GM19239 (cell line): ENCODE measurements at regions not wholly inside any gene's neighbourhood (a gene's known extent, or its start where the extent isn't known, plus 50 kb on each side); places are given as distances from the start of the nearest gene placed in this dataset.
"Not testable (repeated sequence)": the region's sequence is repeated elsewhere in the genome, so short reads cannot be mapped to it uniquely, and the experiment has no call there.

Experiments used
- DNase-seq: peaks from one replicate; pipeline ENCODE4 v3.0.0; 2011; ENCODE audit warnings: low spot score; ENCODE audit not compliant: insufficient read length
- FAIRE-seq: peaks from 2 replicates; lab custom pipeline; 2011; peaks lifted over from hg19 to GRCh38; lab: Jason Lieb, UNC

DNA sequence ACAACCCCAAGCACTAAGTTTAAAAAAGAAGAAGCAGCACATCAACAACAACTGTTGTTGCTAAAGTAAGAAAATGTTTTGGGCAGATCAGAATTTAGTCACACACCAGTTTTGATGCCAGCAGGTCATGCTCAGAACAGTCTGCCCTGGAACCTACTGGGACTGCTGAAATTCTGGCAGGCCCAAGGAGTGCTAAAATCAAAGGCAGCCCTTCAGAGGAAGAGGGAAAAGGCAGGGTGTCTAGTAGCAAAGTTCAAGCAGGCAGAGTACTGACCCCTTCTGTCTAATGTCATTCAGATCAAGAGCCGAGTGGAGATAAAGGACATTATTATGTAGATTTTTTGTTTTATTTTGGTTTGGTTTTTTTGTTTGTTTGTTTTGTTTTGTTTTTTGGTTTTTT, 96.6 kb upstream of the LOC128125822 start:
- no peak for FAIRE-seq
- no peak for DNase-seq

DNA sequence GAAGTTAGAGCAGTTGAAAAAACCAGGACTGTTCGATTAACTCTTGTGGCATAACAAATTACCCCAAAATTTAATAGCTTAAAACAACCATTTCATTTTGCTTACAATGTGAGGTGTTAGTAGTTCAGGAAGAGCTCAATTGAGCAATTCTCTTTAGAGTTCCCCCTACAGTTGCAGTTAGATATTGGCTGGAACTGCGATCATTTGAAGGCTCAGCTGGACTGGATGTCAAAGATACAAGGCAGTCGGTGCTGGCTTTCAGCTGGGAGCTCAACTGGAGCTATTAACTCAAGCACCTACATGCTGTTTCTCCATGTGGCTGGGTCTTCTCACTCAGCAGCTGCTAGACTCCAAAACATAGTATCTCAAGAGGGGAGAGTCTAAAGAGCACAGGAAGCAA, 96.0 kb upstream of the LOC128125822 start:
- FAIRE-seq (no peak), DNase-seq (no peak)

- FAIRE-seq (no peak), DNase-seq (no peak)
These were observed 94.7 kb upstream of the LOC128125822 start for GRCh38 chr6:63477422-63478040.

DNA sequence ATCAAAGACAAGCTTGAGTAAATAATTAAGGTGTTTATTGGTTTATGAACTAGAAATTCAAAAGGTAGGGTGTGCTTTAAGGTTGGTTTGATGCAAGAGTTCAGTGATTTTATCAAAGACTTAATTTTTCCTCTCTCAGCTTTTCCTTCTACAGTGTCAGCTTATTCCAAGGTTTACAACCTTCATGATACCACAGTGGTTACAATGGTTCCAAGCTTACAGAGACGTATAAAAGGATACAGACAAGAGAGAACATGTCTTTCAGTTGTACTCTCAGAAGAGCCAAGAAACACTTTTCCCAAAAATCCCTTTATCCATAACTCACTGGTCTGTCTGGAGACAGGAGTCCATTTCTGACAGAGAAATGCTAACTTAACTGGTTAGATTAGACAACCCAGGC, 93.5 kb upstream of the LOC128125822 start:
- FAIRE-seq: no peak
- no peak for DNase-seq

- no peak for DNase-seq
- no peak for FAIRE-seq
These were observed 86.1 kb upstream of the LOC128125822 start for GRCh38 chr6:63486196-63486595.

DNA sequence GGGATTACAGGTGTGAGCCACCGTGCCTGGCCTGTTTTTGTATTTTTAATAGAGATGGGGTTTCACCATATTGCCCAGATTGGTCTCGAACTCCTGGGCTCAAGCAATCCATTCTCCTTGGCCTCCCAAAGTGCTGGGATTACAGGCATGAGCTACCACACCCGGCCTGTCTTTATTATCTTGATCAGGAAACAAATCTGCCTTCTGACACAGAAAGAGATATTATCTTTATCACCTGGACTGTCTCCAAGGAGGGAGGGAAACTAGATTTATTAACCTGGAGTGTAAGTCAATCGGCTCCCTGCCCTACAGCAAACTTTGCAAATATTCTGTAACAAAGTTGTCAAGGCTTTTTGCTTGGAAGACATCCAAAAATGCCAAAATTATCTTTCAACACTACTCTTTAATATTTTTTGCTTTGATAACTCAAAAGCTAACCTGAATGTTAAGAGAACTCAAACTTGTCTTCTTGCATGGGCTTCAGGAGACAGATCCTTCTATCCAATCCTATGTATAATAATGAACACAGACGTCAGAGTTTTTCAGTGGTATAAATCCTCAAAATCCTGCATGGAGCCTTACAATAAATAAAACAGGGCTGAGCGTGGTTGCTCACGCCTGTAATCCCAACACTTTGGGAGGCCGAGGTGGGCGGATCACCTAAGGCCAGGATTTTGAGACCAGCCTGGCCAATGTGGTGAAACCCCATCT, 85.0 kb upstream of the LOC128125822 start:
- DNase-seq (no peak), FAIRE-seq (no peak)

GRCh38 chr6:63491119-63491518, 81.2 kb upstream of the LOC128125822 start:
- no peak for DNase-seq

DNA sequence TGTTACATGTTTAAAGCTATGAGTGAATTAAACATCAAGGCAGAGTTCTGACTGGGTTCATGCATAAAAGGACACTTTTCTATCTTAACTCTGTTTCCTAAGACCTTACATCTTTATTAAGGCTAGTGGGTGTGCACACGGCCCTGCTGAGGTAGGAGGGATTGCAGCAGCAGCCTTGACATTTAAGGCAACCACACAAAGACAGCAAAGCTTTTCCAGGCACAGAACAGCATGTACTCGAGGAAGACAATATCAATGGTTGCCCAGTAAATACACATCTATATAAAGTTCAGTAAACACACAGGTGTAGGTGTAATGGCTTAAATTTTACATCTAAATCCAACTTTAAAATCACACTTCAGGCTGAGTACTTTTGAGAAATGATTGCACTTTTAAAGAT, 79.8 kb upstream of the LOC128125822 start:
- DNase-seq (no peak), FAIRE-seq (no peak)

More at GRCh38 chr6:63491119-63491518, 81.2 kb upstream of the LOC128125822 start:
- no peak for FAIRE-seq

DNA sequence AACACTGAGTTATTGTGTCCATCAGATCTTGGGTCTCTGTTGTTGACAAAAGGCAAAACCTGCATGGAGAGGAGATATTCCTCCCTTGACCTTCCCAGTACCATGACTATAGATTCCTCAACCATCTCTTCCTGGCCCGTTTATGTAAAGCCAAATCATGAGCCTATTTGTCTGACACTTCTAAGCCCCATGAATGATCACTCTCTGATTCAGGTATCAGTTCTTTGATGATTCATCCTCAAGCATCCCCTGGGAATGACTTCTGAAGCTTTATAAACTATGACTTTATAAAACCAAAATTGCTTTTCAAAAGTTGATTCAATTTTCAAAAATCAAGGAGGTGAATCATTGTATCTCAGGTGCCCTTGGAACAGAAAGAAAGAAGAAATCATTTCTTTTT, 78.7 kb upstream of the LOC128125822 start:
- DNase-seq (no peak), FAIRE-seq (peak; percentile 40)

DNA sequence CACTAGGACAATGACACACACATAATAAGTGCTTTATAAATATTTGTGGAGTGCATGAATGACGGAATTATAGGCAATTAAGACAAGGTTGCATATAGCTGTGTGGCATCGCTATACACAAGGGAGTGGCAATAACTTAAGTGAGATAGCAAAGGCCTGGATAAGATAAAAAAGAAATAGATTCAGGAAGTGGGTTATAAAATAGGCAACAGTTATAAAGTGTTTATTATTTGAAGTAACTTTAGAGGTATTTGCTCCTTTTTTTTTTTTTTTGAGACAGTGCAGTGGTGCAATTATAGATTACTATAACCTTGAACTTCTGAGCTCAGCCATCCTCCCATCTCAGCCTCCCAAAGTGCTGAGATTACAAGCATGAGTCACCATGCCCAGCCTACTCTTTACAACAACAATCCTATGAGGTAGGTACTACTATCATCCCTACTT, 75.9 kb upstream of the LOC128125822 start:
- DNase-seq (no peak), FAIRE-seq (no peak)

- FAIRE-seq (no peak), DNase-seq (no peak)
These were observed 70.1 kb upstream of the LOC128125822 start for GRCh38 chr6:63502156-63502555.

DNA sequence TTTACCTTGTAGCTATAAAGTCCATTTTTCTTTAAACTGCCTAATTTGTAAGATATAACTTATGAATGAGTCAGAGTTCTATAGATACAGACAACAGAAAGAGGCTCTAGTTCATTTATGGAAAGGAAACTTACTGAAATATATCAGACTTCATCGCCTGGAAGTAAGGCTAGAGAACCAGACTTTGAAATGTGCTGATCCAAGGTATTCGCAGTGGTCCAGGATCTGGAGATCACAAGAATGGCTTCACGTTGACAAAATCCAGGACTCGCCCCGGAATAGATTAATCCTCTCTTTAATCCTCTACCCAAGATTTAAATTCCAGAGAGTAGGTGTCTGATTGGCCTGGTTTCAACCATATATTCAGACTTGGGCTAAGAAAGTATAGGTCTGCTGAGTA, 69.1 kb upstream of the LOC128125822 start:
- FAIRE-seq (no peak), DNase-seq (no peak)

DNA sequence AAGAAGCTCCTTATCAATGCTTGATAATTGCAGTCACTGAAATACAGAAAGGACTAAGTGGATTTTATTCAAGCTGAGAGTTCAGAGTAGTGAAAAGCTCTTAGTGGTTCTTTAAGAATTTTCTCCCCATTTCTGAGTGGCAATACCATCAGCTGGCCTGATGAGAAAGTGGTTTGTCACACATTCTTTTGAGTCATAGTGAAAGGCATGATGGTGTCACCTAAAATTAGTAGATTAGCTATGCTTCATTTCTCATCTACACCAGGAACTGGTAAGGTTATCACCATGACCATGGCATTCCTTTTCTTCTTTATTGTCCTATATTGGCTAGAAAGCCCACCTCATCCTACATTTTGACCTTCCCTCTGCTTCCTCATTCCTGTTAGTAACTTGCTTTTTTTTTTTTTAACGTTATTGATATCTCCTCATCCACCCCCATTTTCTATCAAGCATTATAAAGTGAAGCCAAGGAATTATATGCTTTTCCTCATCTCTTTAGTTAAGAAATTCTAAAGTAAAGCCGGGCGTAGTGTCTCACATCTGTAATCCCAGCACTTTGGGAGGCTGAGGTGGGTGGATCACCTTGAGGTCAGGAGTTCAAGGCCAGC, 67.4 kb upstream of the LOC128125822 start:
- DNase-seq (peak; percentile 41), FAIRE-seq (peak; percentile 97)

DNA sequence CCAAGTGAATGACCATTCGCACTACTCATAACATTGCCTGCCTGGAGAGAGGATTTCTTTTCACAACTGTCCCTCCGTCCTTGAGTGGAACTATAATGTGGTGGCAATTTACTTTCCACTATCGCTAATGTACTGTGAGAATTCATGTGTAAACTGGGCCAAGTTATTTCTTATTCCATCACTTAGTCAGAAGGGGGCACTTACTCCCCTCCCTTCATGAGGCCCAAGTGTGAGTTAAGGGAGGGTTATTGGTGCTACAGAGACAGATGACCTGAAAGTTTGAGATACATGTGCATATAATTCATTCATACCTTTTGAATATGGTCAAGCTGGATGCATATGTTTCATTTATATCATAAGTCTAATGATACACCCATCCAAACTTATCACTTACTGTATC, 65.2 kb upstream of the LOC128125822 start:
- FAIRE-seq (peak; percentile 78), DNase-seq (no peak)

DNA sequence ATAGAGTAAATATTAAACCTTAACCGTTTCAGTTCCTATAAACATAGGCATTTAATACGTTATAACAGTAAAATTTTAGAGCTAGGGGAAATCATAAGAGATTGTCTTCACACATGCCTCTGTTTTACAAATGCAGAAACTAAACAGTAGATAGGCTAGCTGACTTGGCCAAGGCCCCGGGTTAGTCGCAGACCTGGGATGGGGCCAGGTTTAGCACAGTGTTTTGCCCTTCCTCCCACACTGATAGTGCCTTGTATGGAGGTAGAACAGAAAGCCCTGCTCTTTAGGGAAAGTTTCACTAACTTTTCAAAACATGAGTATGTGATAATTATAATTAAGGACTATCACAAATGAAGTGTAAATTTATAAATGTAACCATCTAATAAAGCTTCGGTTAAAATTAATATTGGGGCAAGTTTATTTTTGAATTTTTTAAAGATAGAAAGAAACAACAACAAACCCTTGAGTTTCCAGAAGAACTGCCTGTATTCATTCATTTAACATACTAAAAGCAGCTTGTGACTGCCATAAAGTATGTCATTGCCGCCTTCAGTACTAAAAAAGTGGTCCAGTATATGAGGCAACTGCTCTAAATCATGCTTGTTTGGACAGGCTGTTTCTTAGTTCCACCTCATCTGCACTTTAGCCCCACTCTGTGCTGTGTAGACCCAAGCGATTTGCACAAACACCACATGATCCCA, 62.5 kb upstream of the LOC128125822 start:
- FAIRE-seq (peak; percentile 70), DNase-seq (no peak)

GRCh38 chr6:63510353-63510686, 62.0 kb upstream of the LOC128125822 start:
- DNase-seq (no peak), FAIRE-seq (no peak)

DNA sequence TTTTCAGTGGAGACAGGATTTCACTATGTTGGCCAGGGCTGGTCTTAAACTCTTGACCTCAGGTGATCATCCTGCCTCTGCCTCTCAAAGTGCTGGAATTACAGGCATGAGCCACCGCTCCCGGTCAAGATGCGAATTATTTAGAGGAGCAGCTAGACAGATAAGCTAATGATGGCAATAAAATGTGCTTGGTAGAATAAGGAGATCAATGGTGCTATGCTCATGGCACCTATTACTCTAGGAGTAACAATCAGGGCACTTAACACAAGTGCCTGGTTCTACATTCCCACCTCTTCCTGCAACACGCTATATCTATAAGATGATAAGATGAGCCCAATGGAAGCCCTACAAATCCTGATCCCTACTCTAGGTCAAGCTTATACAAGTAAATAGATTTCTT, 61.4 kb upstream of the LOC128125822 start:
- no peak for DNase-seq
- FAIRE-seq: no peak

GRCh38 chr6:63514488-63515173, 57.6 kb upstream of the LOC128125822 start:
- no peak for DNase-seq
- FAIRE-seq: no peak

DNA sequence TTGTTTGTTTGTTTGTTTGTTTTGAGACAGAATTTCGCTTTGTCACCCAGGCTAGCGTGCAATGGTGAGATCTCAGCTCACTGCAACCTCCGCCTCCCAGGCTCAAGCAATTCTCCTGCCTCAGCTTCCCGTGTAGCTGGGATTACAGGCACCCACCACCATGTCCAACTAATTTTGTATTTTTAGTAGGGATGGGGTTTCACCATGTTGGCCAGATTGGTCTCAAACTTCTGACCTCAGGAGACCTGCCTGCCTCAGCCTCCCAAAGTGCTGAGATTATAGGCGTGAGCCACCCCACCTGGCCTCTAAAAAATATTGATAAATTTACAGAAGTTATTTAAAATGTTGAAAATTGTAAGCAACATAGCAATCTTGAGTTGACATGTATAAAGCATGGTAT, 57.1 kb upstream of the LOC128125822 start:
- not testable (repeated sequence) for DNase-seq, FAIRE-seq

DNA sequence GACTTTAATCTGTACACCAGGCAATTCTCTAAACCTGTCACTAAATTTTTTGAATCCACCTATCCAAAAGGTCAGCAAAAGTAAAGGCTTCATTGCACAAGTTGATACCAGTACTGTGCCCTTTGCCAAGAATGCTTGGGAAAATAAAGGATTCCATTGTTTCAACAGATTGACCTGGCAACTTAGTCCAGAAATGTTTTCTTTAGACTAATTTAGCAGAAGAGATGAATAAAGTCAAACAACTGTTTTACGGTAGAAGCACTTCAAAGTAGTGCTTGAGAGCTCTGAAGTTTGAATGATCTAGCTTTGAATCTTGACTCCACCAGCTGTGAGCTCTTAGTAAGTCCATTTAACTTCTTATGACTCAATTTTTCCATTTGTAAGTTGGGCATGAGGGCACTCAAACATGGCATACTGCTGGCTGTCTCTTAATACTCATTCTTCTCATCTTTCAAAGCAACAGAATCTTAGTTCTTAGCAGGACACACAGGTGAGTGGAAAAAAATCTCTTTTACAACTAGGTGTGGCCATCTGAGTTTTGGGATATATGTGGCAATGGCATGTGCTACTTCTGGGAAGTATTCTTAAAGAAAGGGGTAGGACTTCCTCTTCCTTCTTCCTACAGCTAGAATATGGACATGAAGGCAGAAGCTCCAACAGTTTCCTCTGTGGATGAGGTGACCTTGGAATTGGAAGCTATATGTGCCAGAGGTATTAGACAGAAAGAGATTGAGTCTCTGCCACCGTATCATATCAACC, 55.9 kb upstream of the LOC128125822 start:
- DNase-seq: no peak
- FAIRE-seq: peak; percentile 75
